Stimulated activated naive CD8-positive, alpha-beta T cell treated with anti-CD3 and anti-CD28 coated beads, Interleukin-15, Interleukin-2, amounts not matched to agents 100 U/mL and 50 U/mL, for 24 hours (primary cell): ENCODE measurements at regions not wholly inside any gene's neighbourhood (a gene's known extent, or its start where the extent isn't known, plus 50 kb on each side); places are given as distances from the start of the nearest gene placed in this dataset.
"Not testable (repeated sequence)": the region's sequence is repeated elsewhere in the genome, so short reads cannot be mapped to it uniquely, and the experiment has no call there.

ENCODE experiments used
- ATAC-seq: fragments of 150-1000 bp; cut with Tn5 transposase; one replicate; pipeline ENCODE4 v1.10.0; 2021
- DNase-seq: peaks from one replicate; pipeline ENCODE4 v3.0.0; 2021

DNA sequence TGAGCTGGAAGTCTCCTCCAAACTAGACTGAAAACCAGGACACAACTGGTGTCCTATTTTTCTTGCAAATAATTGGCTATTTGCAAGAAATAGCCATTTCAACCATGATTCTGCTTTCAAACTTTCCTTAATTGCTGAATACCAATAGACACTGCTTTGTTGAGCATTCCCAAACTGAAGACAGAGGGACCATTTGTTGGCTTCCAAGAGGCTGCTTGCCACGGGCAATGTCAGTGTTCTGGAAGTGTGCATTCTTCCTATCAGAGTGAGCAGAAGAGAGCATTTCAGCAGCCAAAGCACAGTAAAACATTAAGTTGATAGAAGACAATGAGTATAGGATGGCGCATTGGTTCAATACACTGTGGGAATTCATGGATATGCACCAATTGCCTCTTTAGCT is 360.5 kb upstream of the RGPD4 start:
- ATAC-seq: no peak
- no peak for DNase-seq

DNA sequence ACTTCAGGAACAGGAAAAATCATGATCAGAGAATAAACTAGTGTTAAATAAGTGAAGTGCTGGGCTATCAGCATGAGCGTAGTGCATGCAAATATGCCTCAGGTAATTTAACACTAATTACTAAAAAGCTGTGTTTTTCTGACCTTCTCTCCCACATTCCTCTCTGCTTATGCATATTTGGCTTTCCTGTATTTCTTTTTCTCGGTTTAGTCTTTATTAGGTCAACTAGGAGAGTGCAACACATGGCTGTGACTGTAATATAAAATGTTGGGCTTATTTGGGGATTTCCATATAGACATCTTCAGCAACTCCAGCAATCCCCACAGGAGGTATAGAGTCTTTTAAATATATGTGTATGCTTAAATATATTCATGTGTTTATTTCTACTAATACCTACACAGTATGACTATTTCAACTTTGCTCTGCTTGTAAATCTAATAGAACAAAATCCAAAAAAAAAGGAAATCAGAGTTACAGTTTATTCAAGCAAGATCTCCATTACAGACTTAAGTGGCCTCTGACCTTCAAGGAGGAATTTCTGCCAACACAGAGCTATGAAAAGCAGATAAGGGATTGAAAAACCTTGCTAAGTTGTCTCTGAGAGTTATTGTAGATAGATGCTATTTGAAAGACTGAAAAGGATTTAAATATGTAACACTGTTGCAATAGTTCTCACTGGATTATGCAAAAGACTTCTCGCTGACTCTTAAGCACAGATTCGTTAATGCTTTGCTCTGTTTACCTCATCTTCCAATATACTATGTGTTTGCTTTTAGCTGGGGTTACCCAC is 359.5 kb upstream of the RGPD4 start:
- no peak for ATAC-seq
- DNase-seq: no peak

GRCh38 chr2:107469437-107469995 is 357.2 kb upstream of the RGPD4 start:
- no peak for ATAC-seq
- DNase-seq: no peak

DNA sequence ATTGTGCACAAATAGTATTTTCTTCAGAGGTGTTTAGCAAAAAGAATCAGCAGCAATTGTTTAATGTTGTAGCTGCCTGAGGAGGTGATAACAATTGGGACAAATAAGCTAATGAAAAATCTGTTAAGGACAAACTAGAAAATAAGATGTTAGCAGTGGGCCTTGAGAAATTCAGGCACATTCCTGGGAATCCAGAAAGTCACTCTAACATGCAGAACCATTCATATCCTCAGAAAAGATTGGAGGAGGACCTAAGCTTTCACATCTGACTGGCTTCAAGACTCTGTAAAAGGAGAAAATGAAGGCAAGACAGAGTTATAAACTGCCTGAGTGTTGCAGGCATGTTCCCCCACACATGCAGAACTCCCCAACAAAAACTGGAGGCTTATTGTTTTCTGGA is 353.5 kb upstream of the RGPD4 start:
- ATAC-seq (no peak), DNase-seq (no peak)

- no peak for ATAC-seq
- no peak for DNase-seq
Measured at GRCh38 chr2:107475859-107476258, 350.8 kb upstream of the RGPD4 start.

GRCh38 chr2:107502539-107502938 is 324.2 kb upstream of the RGPD4 start:
- no peak for DNase-seq

GRCh38 chr2:107511970-107512789 is 314.5 kb upstream of the RGPD4 start:
- ATAC-seq: no peak
- no peak for DNase-seq

More at GRCh38 chr2:107502539-107502938, 324.2 kb upstream of the RGPD4 start:
- no peak for ATAC-seq

GRCh38 chr2:107525406-107525805 is 301.3 kb upstream of the RGPD4 start:
- no peak for DNase-seq
- ATAC-seq: no peak

- no peak for ATAC-seq
- no peak for DNase-seq
Measured at GRCh38 chr2:107529146-107529545, 297.5 kb upstream of the RGPD4 start.

GRCh38 chr2:107530046-107530445 is 296.6 kb upstream of the RGPD4 start:
- ATAC-seq (no peak), DNase-seq (no peak)

DNA sequence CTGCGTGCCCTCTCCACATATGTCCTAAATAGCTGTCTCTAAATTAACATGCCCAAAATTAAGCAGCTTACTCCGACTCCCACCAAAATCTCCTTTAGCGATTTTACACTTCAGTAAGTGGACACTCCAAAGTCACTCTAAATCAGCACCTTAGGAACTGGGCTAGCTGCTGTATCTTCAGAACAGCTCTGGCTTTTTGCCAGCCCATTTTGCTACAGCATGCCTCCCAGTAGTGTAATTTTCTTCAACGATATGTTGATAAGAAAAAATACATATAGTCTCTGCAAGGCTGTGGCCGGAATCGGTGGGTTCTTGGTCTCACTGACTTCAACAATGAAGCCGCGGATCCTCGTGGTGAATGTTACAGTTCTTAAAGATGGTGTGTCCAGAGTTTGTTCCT is 291.8 kb upstream of the RGPD4 start:
- ATAC-seq (no peak), DNase-seq (no peak)

DNA sequence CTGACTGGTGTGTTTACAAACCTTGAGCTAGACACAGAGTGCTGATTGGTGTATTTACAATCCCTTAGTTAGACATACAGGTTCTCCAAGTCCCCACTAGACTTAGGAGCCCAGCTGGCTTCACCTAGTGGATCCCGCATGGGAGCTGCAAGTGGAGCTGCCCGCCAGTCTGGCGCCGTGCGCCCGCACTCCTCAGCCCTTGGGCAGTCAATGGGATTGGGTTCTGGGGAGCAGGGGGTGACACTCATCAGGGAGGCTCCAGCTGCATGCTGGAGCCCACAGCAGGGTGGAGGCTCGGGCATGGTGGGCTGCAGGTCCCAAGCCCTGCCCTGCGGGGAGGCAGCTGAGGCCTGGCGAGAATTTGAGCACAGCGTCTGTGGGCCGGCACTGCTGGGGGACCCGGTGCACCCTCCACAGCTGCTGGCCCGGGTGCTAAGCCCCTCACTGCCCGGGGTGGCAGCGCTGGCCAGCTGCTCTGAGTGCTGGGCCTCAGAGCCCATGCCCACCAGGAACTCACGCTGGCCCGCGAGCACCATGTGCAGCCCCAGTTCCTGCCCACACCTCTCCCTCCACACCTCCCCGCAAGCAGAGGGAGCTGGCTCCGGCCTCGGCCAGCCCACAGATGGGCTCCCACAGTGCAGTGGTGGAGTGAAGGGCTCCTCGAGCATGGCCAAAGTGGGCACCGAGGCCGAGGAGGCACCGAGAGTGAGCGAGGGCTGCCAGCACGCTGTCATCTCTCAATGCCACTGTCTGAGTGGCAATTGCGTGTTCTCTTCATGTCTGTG is 290.6 kb upstream of the RGPD4 start:
- ATAC-seq, DNase-seq: not testable (repeated sequence)

DNA sequence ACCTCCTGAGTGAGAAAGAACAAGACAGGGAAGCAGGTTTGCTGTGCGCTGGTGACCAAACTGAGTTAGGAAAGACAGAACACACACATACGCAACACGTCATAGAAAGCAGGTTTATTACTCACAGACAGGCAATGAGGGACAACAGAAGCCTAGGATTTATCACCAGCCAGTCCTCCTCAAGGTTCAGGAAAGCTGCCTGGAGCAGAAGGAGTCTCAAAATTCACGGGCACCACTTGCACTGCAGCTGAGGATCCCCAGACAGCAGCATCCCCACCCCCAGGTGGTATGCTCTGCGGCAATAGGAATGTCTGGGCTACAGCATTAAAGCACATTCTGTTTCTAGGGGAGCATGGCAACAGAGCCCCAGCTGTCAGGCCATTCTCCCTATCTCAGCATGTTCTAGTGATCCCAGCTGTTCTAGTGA is 284.4 kb upstream of the RGPD4 start:
- ATAC-seq: no peak

GRCh38 chr2:107543793-107544192 is 282.9 kb upstream of the RGPD4 start:
- no peak for ATAC-seq
- no peak for DNase-seq

More for the DNA sequence above, 284.4 kb upstream of the RGPD4 start:
- no peak for DNase-seq

GRCh38 chr2:107545066-107545465 is 281.6 kb upstream of the RGPD4 start:
- ATAC-seq (no peak), DNase-seq (no peak)

DNA sequence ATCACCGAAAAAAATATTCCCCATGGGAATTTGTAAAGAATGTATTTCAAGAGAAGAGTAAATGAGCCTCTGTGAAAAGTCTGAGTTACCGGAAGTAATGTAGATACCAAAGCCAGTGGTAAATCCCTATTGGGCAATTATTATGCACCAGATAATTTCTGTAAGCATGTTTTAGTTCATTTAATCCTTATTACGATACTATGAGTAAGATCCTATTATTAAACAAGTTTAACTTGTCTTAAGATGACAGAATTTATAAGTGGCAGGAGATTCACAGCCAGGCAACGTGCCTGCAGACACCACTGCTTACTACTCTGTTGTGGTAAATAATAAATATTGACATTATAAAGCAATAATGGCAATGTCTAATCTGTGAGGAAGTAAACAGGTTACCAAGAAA is 280.8 kb upstream of the RGPD4 start:
- DNase-seq: no peak
- ATAC-seq: no peak

DNA sequence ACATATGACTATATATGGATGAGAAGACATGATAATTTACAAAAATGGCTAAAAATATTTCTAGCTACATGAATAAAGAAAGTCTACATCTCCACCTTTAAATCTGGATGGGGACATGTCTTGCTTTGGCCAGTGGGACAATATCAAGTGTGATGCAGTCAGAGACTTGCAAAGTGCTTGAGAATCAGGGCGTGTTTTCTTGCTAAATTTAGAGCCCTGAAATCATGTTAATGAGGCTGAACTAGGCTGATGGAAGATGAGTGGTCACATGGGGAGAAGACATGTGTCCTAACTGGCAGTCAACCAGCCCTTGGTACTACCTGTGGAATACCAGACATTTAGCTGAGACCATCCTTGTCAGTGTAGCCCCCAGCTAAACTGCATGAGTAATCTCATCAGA is 278.5 kb upstream of the RGPD4 start:
- no peak for DNase-seq
- ATAC-seq: no peak

- no peak for DNase-seq
- ATAC-seq: no peak
Measured at GRCh38 chr2:107553046-107553445, 273.6 kb upstream of the RGPD4 start.

DNA sequence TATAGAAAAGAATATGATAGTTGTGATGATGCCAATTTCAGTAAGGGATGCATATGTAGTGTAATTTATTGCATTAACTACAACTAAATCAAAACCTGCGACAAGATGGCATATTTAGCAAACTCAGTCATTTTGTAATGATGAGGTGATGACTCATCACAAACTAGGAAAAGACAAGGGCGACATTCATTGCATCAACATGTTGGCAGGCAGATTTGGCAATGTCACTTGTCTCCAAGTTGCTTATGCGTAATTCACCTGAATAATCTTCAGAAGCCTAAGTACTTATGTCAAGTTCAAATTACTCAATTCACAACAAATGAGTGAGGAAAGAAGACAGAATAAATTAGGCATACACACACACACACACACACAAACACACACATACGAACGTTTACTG is 273.2 kb upstream of the RGPD4 start:
- ATAC-seq (no peak), DNase-seq (no peak)

- no peak for ATAC-seq
- DNase-seq: no peak
Measured at GRCh38 chr2:107556038-107556627, 270.6 kb upstream of the RGPD4 start.

DNA sequence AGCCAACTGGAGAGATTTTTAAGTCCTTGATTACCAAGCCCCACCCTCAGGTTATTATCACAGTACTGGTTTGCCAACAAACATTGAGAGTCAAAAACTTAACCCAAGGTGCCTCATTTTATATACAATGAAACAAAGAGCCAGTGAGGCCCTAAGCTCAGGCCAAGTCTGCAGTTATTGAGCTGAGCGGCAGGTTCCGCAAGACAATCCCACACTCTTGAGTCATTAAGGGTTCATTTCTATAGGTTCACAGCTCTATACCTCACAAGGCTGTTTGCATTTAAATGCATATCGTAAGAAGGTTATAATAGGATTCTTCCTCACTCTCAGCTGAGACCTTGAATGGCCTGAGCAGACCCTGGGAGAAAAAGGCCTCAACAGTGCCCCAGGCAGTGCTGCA is 268.4 kb upstream of the RGPD4 start:
- ATAC-seq (no peak), DNase-seq (no peak)

GRCh38 chr2:107569496-107569895 is 257.2 kb upstream of the RGPD4 start:
- ATAC-seq (no peak), DNase-seq (no peak)
